K562 (cell line): ENCODE measurements at regions not wholly inside any gene's neighbourhood (a gene's known extent, or its start where the extent isn't known, plus 50 kb on each side); places are given as distances from the start of the nearest gene placed in this dataset.

ENCODE experiments used
- EHMT2 ChIP-seq: fragments of 450-650 bp; IDR thresholded peaks from 2 replicates; pipeline ENCODE4 v1.6.1; 2018; ENCODE audit warnings: antibody characterized with exemption
- HDAC6 ChIP-seq: IDR thresholded peaks from 2 replicates; pipeline ENCODE4 v1.6.1; 2012; ENCODE audit warnings: low read depth, mild to moderate bottlenecking, control low read depth, inconsistent platforms, low read length, moderate library complexity
- JUND ChIP-seq, 2 experiments: IDR thresholded peaks; 2 replicates in 1 of 2; 3 replicates in 1 of 2; pipeline ENCODE4 v1.6.1; 2011; ENCODE audit warnings: borderline replicate concordance in 2 of 2, low read depth in 2 of 2, low read length in 2 of 2, improper control_type of control experiment in 1 of 2, missing biosample characterization in 1 of 2, missing genetic modification characterization in 1 of 2, missing genetic modification reagents in 1 of 2
- KAT8 ChIP-seq: fragments of 450-650 bp; IDR thresholded peaks from 2 replicates; pipeline ENCODE4 v1.6.1; 2016; ENCODE audit warnings: low read depth, mild to moderate bottlenecking
- L3MBTL2 ChIP-seq: fragments of 450-650 bp; IDR thresholded peaks from 2 replicates; pipeline ENCODE4 v1.6.1; 2016; ENCODE audit warnings: mild to moderate bottlenecking, moderate library complexity
- MEIS2 ChIP-seq: fragments of 450-650 bp; IDR thresholded peaks from 2 replicates; pipeline ENCODE4 v1.6.1; 2014; ENCODE audit warnings: mild to moderate bottlenecking; ENCODE audit not compliant: partially characterized antibody
- RUNX1 ChIP-seq: sonication (generic); IDR thresholded peaks from 2 replicates; pipeline ENCODE4 v1.6.1; 2016; ENCODE audit warnings: antibody characterized with exemption, low read depth
- SAFB ChIP-seq: fragments of 200-400 bp; formaldehyde crosslinking; IDR thresholded peaks from 2 replicates; pipeline ENCODE4 v1.6.1; 2017; ENCODE audit warnings: low read depth, low read length, borderline replicate concordance
- SIX5 ChIP-seq, 2 experiments: IDR thresholded peaks; 2 replicates each; pipeline ENCODE4 v1.6.1; 2011; ENCODE audit warnings: low read length in 2 of 2, borderline replicate concordance in 1 of 2, low read depth in 1 of 2, mild to moderate bottlenecking in 1 of 2, moderate library complexity in 1 of 2; ENCODE audit not compliant: insufficient read depth in 1 of 2
- SLC30A9 ChIP-seq: fragments of 250-450 bp; sonication (Bioruptor Pico); IDR thresholded peaks from 2 replicates; pipeline ENCODE4 v1.8.0; 2022; ENCODE audit warnings: mild to moderate bottlenecking, moderate library complexity
- SNRNP70 ChIP-seq: fragments of 200-400 bp; formaldehyde crosslinking; optimal IDR thresholded peaks from 2 replicates; pipeline ENCODE3; 2017; ENCODE audit warnings: low read depth, low read length
- STAG1 ChIP-seq: sonication (generic); formaldehyde crosslinking; IDR thresholded peaks from 2 replicates; pipeline ENCODE4 v1.5.0; 2020; ENCODE audit warnings: missing genetic modification reagents, borderline replicate concordance
- TARDBP ChIP-seq: fragments of 450-650 bp; IDR thresholded peaks from 2 replicates; pipeline ENCODE4 v1.6.1; 2016
- U2AF1 ChIP-seq: fragments of 200-400 bp; formaldehyde crosslinking; optimal IDR thresholded peaks from 2 replicates; pipeline ENCODE3; 2017; ENCODE audit warnings: mild to moderate bottlenecking, low read depth, low read length, moderate library complexity
- XRCC5 ChIP-seq: fragments of 200-400 bp; formaldehyde crosslinking; IDR thresholded peaks from 2 replicates; pipeline ENCODE4 v1.6.1; 2017; ENCODE audit warnings: low read depth, mild to moderate bottlenecking, low read length
- ZNF764 ChIP-seq: fragments of 250-450 bp; sonication (Bioruptor Pico); IDR thresholded peaks from 2 replicates; pipeline ENCODE4 v1.4.0; 2020; ENCODE audit warnings: low read depth, mild to moderate bottlenecking, moderate library complexity
- TF ChIP-seq, protein P1 (sequence below): fragments of 250-450 bp; sonication (Bioruptor Pico); IDR thresholded peaks from 2 replicates; pipeline ENCODE4 v1.8.0; 2021; ENCODE audit warnings: moderate library complexity, mild to moderate bottlenecking, inconsistent platforms
- TF ChIP-seq, protein P2 (sequence below): IDR thresholded peaks from 3 replicates; pipeline ENCODE4 v1.6.1; 2011; ENCODE audit warnings: borderline replicate concordance, mild to moderate bottlenecking; ENCODE audit not compliant: insufficient read length, insufficient read depth
- TF ChIP-seq, protein P3 (sequence below): sonication (generic); formaldehyde crosslinking; IDR thresholded peaks from 2 replicates; pipeline ENCODE4 v1.8.0; 2022; ENCODE audit warnings: mild to moderate bottlenecking, missing genetic modification reagents
- TF ChIP-seq, protein P4 (sequence below): fragments of 150-350 bp; IDR thresholded peaks from 2 replicates; pipeline ENCODE4 v1.6.1; 2014; ENCODE audit warnings: low read depth, mild to moderate bottlenecking, low read length, borderline replicate concordance

DNA sequence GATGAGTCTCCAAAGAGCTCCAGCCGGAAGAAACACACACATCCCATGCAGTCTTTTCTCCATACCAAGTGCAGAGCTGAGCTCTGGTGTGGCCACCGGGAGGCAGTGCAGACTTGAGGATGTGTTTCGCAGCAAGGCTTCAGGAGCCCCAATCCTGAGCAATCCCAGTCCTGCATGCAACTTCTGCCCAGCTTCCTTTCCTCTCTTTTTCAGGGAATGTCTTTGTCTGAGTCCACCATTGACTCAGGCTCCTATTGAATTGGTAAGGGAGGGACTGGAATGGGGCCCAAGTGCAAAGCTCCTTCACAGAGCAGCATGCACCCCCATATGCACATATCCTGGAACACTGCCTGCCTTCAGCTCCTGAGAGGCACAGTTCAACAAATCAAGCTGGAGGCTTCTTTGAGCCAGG lies 50.5 kb upstream of the ASIP start (continued):
- TF ChIP-seq SAFB (no peak), KAT8 (no peak), TARDBP (no peak), SNRNP70 (no peak), MEIS2 (no peak), ZNF764 (CRISPR knock-in tag) (no peak), XRCC5 (peak; percentile 63; the same call in 1 of the 2 replicates), JUND (IDR thresholded peaks at IDR 0.05; ENCODE audit: borderline replicate concordance, low read depth, low read length) (peak; percentile 15; the same call in 1 of the 2 replicates), JUND (tag; IDR thresholded peaks at IDR 0.05; ENCODE audit: borderline replicate concordance, low read depth, low read length) (no peak; the same call in 2 of the 3 replicates), STAG1 (CRISPR knock-in tag) (peak; percentile 82; the same call in 1 of the 2 replicates), L3MBTL2 (no peak), RUNX1 (no peak), SIX5 (IDR thresholded peaks at IDR 0.05; ENCODE audit: borderline replicate concordance in 1 of 2, insufficient read depth in 1 of 2, low read depth in 1 of 2, low read length in 2 of 2) (no peak), U2AF1 (no peak), HDAC6 (no peak), EHMT2 (no peak), SLC30A9 (CRISPR knock-in tag) (no peak)
- TF ChIP-seq, protein P1, sequence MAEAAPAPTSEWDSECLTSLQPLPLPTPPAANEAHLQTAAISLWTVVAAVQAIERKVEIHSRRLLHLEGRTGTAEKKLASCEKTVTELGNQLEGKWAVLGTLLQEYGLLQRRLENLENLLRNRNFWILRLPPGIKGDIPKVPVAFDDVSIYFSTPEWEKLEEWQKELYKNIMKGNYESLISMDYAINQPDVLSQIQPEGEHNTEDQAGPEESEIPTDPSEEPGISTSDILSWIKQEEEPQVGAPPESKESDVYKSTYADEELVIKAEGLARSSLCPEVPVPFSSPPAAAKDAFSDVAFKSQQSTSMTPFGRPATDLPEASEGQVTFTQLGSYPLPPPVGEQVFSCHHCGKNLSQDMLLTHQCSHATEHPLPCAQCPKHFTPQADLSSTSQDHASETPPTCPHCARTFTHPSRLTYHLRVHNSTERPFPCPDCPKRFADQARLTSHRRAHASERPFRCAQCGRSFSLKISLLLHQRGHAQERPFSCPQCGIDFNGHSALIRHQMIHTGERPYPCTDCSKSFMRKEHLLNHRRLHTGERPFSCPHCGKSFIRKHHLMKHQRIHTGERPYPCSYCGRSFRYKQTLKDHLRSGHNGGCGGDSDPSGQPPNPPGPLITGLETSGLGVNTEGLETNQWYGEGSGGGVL (CRISPR knock-in tag) = no peak
- TF ChIP-seq, protein P2, sequence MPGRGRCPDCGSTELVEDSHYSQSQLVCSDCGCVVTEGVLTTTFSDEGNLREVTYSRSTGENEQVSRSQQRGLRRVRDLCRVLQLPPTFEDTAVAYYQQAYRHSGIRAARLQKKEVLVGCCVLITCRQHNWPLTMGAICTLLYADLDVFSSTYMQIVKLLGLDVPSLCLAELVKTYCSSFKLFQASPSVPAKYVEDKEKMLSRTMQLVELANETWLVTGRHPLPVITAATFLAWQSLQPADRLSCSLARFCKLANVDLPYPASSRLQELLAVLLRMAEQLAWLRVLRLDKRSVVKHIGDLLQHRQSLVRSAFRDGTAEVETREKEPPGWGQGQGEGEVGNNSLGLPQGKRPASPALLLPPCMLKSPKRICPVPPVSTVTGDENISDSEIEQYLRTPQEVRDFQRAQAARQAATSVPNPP = no peak
- TF ChIP-seq, protein P3, sequence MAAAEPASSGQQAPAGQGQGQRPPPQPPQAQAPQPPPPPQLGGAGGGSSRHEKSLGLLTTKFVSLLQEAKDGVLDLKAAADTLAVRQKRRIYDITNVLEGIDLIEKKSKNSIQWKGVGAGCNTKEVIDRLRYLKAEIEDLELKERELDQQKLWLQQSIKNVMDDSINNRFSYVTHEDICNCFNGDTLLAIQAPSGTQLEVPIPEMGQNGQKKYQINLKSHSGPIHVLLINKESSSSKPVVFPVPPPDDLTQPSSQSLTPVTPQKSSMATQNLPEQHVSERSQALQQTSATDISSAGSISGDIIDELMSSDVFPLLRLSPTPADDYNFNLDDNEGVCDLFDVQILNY (CRISPR knock-in tag) = no peak
- TF ChIP-seq, protein P4, sequence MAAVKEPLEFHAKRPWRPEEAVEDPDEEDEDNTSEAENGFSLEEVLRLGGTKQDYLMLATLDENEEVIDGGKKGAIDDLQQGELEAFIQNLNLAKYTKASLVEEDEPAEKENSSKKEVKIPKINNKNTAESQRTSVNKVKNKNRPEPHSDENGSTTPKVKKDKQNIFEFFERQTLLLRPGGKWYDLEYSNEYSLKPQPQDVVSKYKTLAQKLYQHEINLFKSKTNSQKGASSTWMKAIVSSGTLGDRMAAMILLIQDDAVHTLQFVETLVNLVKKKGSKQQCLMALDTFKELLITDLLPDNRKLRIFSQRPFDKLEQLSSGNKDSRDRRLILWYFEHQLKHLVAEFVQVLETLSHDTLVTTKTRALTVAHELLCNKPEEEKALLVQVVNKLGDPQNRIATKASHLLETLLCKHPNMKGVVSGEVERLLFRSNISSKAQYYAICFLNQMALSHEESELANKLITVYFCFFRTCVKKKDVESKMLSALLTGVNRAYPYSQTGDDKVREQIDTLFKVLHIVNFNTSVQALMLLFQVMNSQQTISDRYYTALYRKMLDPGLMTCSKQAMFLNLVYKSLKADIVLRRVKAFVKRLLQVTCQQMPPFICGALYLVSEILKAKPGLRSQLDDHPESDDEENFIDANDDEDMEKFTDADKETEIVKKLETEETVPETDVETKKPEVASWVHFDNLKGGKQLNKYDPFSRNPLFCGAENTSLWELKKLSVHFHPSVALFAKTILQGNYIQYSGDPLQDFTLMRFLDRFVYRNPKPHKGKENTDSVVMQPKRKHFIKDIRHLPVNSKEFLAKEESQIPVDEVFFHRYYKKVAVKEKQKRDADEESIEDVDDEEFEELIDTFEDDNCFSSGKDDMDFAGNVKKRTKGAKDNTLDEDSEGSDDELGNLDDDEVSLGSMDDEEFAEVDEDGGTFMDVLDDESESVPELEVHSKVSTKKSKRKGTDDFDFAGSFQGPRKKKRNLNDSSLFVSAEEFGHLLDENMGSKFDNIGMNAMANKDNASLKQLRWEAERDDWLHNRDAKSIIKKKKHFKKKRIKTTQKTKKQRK = no peak
